GM12873 (cell line): ENCODE measurements at regions not wholly inside any gene's neighbourhood (a gene's known extent, or its start where the extent isn't known, plus 50 kb on each side); places are given as distances from the start of the nearest gene placed in this dataset.

Experiments used
- TF ChIP-seq, protein P1 (sequence below): IDR thresholded peaks from 2 replicates; pipeline ENCODE4 v1.5.1; 2012; ENCODE audit warnings: low read depth, mild to moderate bottlenecking, moderate library complexity, low read length, control low read depth; ENCODE audit not compliant: insufficient read depth; ENCODE audit errors: missing control alignments

DNA sequence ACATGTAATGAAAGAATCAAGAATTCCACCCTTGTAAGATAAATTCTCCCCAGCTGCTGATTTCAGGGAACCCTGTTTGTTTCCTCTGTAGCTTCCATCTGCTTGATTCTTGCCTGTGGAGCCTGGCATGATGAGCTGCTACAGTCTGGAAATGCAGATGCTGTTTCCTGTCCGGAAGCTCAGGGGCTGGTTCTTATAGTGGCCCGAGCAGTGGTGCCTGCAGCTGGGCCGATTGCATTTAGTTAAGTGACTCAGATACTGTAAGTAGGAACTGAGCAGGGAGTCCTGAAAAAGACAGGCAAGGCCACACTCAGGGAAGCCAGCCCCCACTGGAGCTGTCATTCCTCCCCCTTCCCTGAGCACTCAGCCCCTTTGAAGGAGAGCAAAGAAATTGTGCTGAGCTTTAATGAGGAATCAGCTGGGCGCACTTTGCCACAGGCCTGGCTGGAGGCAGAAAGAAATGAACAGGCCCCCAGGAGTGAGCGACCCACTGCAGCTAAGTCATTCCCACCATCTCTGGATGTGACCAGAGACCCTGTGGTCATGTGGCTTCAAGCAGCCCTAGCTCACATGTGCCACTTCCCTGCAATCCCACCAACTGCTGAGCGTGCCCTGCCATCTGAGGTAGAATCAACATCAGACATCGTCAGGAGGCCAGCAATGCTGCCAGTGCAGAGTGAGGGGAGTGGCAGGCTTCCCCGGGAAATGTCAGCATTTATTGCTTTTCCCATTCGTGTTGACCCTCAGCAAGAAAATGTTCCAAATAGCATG, 206.0 kb upstream of the WWC1 start:
- TF ChIP-seq, protein P1, sequence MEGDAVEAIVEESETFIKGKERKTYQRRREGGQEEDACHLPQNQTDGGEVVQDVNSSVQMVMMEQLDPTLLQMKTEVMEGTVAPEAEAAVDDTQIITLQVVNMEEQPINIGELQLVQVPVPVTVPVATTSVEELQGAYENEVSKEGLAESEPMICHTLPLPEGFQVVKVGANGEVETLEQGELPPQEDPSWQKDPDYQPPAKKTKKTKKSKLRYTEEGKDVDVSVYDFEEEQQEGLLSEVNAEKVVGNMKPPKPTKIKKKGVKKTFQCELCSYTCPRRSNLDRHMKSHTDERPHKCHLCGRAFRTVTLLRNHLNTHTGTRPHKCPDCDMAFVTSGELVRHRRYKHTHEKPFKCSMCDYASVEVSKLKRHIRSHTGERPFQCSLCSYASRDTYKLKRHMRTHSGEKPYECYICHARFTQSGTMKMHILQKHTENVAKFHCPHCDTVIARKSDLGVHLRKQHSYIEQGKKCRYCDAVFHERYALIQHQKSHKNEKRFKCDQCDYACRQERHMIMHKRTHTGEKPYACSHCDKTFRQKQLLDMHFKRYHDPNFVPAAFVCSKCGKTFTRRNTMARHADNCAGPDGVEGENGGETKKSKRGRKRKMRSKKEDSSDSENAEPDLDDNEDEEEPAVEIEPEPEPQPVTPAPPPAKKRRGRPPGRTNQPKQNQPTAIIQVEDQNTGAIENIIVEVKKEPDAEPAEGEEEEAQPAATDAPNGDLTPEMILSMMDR, result no peak

DNA sequence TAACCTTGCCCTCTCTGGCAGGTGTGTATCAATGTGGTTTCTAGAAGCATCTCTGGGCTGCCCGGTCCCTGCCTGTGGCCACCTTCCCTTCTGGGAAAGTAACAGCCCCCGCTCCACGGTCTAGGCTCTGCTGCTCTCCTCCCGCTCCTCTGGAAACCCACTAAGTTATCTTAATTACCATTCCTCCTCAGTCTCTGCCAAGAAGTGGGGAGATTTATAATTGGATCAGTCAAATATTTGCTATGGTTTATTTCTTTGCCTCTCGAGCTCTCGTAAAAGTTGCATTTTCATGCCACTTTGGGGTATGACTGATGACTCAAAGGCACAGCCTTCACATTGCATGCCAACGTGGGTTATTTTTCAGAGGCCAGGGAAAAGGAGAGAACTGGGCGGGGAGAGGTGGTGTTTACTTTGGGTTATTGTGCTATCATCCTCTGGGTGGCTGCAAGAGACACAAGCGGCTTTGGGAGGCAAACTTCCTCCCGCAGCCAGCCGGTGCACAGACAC, 205.3 kb upstream of the WWC1 start:
- TF ChIP-seq, protein P1, result no peak

DNA sequence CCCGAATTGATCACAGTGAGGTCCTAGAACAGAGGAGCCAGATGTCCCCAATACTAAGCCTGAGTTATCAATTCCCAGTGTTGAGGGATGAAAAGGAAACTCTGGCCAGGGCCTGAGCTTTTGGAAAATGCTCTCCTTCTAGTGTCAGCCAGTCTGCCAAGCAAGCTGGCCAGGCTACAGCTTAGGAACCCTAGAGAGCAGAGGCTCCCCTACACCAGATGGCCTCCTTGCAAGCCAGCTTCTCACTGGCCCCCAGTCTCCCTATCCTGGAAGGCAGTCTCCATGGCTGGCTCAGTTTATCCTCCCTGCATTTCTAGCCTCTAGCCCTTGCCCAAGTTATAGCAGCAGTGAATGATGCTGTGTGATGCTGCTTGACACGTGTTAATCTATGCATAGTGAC, 204.7 kb upstream of the WWC1 start:
- TF ChIP-seq, protein P1, result no peak

DNA sequence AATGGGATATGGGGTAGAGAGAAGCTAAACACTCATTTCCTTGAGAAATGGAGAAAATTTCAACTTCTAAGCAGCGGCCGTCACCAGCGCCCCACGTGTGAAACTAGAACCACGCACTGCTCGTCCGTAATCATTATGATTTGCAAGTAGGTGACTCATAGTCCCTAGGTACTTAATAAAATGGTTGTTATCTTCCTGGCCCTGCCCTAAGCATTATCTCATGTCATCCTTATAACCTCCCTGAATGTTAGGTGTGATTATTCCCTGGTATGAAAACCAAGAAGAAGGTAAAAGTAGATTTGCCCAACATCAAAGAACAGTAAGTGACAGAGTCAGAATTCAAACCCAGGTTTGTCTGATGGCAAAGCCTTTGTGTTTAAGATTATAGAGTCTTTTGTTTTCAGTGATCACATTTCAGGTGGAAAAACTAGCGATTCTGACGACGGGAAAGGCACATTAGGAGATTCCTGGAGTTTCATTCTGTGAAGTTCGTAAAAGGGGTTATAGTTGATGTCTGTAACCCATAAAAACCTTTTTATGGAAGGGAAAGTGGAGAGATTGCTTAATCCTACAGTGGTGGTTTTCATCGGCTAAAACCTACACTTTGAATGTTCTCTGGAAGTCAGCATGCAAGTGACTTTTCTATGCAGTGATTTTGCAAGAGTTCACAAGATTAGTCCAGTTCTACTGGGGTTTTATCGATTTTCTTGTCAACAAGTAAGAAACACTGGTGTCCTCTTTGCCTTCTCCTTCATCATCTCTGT, 202.9 kb upstream of the WWC1 start:
- TF ChIP-seq, protein P1, result no peak

DNA sequence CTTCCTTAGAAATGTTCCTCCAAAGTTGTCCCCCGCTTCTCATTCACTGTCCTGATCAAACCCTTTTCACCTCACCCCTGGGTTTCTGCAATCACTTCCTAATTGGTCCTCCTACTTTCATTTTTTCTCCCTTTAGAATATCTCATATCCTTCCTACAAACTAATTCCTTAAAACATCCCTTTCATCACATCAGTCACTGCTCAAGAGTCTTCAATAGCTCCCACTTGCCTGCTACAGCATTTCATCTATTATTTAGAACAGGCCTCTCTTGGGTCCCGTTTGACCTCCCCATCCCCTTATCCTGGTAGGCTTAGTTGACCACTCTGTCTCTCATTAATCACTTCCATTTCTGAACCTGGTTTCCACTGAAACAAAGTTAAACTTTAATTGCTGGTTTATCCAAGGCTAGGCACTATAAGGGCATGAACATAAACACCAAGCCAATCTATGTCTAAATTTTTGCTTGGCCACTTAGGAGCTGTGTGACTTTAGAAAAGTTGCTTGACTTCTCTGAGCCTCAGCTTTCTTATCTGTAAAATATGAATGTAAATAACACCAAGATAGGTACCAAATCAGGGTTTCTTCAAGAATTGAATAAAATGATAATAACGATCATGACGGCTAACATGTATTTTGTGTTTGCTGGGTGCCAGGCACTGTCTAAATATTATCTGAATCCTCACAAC, 202.1 kb upstream of the WWC1 start:
- TF ChIP-seq, protein P1, result no peak

DNA sequence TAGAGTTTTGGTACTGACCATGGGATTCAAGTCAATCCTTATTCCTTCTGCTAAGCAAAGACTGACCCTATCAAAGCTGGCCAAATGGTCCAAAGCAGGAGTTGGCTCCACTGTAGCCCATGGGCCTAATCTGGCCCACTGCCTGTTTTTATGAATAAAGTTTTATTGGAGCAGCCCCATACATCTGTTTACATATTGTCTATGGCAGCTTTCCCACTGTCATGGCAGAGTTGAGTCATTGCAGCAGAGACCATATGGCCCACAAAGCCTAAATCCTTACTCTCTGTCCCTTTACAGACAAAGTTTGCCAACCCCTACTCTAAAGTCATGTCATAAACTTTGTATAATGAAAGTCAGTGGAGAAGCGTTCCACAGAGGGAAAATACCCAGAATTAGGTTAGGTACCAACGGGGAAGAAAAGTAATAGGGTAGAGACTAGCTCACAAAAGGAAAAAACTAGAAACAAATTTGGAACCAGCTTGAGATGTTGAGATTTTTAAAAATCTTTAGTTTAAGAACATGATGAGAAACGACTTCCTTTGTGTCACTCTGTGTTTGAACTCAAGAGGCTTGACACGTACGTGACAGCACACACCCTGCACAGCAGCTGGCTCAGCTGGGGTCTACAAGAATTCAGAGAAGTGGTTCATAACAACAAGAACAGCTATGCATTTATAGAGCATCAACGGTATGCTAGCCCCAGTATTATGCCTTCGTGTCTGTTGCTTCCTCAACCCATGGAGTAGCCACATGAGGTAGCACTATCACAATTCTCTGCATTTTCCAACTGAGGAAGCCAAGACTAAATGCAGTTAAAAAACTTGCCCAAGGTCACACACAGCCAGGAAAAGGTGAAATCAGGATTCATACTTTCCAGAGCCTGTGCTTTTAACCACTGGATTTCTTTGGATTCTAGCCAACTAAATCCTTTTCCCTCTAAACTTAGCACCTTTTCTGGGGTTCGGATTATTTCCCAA, 198.9 kb upstream of the WWC1 start:
- TF ChIP-seq, protein P1, result no peak
